HG03103 (cell line): ENCODE measurements at regions not wholly inside any gene's neighbourhood (a gene's known extent, or its start where the extent isn't known, plus 50 kb on each side); places are given as distances from the start of the nearest gene placed in this dataset.

Source experiments
- ATAC-seq: cut with Tn5 transposase; IDR thresholded peaks from one replicate; pipeline ENCODE4 v1.9.1; 2021; ENCODE audit warnings: low read depth; ENCODE audit not compliant: unreplicated experiment

- no peak for ATAC-seq
These were observed 1087.6 kb upstream of the PIK3C3 start for GRCh38 chr18:40867459-40867858.

GRCh38 chr18:40866968-40867367 lies 1088.1 kb upstream of the PIK3C3 start:
- ATAC-seq, result no peak

GRCh38 chr18:40866013-40866645 lies 1088.9 kb upstream of the PIK3C3 start:
- ATAC-seq, result no peak

- no peak for ATAC-seq
These were observed 1090.2 kb upstream of the PIK3C3 start for GRCh38 chr18:40864846-40865245.

- no peak for ATAC-seq
These were observed 1091.2 kb upstream of the PIK3C3 start for GRCh38 chr18:40863801-40864200.

GRCh38 chr18:40860189-40860588 lies 1094.8 kb upstream of the PIK3C3 start:
- ATAC-seq, result no peak

GRCh38 chr18:40855661-40856060 lies 1099.4 kb upstream of the PIK3C3 start:
- ATAC-seq, result no peak

- no peak for ATAC-seq
These were observed 1102.6 kb upstream of the PIK3C3 start for GRCh38 chr18:40852406-40852805.

- no peak for ATAC-seq
These were observed 1104.0 kb upstream of the PIK3C3 start for GRCh38 chr18:40851014-40851429.

- no peak for ATAC-seq
These were observed 1105.1 kb upstream of the PIK3C3 start for GRCh38 chr18:40849886-40850285.

GRCh38 chr18:40841467-40841866 lies 1113.6 kb upstream of the PIK3C3 start:
- no peak for ATAC-seq

- ATAC-seq, result no peak
These were observed 1114.0 kb upstream of the PIK3C3 start for GRCh38 chr18:40841063-40841462.

GRCh38 chr18:40832362-40832761 lies 1122.7 kb upstream of the PIK3C3 start:
- ATAC-seq, result no peak

GRCh38 chr18:40824291-40824690 lies 1130.7 kb upstream of the PIK3C3 start:
- ATAC-seq, result no peak

GRCh38 chr18:40821596-40822243 lies 1133.3 kb upstream of the PIK3C3 start:
- ATAC-seq, result no peak

- no peak for ATAC-seq
These were observed 1142.0 kb upstream of the PIK3C3 start for GRCh38 chr18:40812981-40813515.

- no peak for ATAC-seq
These were observed 1144.7 kb upstream of the PIK3C3 start for GRCh38 chr18:40810372-40810771.

GRCh38 chr18:40789286-40789685 lies 1165.7 kb upstream of the PIK3C3 start:
- ATAC-seq, result no peak

- ATAC-seq, result no peak
These were observed 1172.4 kb upstream of the PIK3C3 start for GRCh38 chr18:40782453-40783130.

GRCh38 chr18:40769786-40770185 lies 1185.2 kb upstream of the PIK3C3 start:
- ATAC-seq, result no peak

GRCh38 chr18:40760251-40760650 lies 1194.8 kb upstream of the PIK3C3 start:
- no peak for ATAC-seq

GRCh38 chr18:40754477-40754876 lies 1200.6 kb upstream of the PIK3C3 start:
- ATAC-seq, result no peak
